ENCODE measurements at regions not wholly inside any gene's neighbourhood (a gene's known extent, or its start where the extent isn't known, plus 50 kb on each side); places are given as distances from the start of the nearest gene placed in this dataset.

DNA sequence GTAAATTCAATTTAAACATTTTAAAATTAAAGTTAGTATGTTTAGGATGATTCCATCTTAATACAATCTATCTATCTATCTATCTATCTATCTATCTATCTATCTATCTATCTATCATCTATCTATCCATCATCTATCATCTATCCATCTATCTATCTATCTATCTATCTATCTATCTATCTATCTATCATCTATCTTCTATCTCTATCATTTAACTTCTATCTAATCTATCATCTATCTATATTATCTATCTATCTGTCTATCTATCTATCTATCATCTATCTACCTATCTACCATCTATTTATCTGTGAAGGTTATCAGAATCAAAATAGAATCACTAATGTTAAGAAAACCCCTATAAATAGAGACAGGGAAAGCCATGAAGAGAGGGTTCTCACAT is 78.3 kb downstream of the RAMP3 start:
- DNase-seq = no peak

DNA sequence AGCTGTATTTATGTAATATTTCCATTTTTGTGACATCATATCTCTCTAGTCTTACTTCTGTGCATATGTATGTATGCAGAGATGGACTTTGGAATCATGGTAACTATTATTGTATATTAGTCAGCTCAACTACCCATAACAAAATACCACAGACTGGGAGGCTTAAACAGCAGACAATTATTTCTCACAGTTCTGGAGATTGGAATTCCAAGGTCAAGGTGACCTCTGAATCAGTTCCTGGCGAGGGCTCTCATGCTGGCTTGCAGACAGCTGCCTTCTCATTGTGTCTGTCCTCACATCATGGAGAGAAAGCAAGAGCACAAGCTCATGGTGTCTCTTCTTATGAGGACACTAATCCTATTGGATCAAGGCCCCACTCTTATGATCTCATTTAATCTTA is 79.1 kb downstream of the RAMP3 start:
- no peak for DNase-seq

DNA sequence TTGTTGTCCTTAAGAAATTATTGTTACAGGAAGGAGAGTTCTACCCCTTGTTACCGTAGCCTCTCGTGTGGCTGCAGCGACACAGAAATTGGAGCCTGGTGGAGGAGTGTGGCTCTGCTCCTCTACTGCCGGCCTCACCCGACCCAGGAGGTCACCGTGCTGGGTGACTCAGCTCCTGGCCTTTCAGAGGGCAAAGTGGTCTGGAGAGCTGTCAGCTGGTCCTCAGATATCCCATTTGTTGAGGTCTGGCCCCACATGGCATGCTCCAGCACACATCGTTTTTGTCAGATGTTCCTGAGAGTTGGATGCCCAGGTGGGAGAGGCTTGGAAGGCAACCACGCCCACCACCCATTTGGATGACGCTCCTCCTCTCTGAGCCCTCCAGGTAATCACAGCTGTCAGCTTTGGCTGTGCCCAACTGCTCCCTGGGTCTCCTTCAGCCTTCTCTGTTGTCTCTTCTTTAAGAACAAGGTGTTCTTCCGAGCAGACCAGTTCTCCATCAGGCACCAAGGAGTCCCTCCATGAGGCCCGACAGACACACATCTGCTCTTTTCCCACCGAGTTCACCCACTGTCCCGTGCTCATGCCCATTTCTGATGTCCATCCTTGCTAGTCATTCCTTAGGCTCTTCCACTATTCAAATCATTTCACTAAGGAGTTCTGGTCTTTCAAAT is 80.3 kb downstream of the RAMP3 start:
- DNase-seq = no peak

DNA sequence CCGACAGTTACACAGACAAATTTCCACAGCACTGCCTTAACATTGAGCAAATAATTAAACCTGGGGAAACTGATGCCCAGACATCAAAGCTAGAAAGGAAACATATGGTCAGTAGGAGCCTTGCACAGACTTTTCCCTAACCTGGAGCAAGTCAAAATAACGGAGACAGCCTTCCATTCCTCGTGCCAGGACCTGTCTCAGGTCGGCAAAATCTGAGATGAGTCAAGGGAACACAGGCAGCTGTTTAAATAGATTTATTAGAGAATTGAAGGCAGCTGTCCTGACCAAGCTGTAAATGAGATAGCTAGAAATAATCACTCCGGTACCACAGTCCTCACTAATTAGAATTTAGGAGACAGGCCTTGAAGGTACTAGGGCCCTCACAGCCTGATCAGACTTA is 81.2 kb downstream of the RAMP3 start:
- no peak for DNase-seq

DNA sequence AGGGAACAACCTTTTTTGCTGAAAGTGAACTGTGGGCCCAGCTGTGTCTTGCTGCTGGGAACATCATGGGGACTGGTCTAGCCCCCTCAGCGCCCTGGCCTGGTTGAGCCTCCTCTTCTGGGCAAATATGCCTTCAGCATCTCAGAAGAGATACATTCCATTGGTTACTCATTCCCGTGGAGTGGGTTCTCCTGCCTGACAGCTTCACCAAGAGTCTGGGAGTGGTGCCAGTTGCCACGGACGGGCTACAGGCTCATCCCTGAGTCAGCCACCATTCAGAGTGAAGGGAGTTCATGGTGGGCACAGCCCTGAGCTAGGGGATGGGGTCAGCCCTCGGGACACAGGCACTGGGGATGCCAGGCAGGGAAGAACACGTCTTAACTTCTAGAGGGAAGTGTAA is 81.9 kb downstream of the RAMP3 start:
- no peak for DNase-seq

DNA sequence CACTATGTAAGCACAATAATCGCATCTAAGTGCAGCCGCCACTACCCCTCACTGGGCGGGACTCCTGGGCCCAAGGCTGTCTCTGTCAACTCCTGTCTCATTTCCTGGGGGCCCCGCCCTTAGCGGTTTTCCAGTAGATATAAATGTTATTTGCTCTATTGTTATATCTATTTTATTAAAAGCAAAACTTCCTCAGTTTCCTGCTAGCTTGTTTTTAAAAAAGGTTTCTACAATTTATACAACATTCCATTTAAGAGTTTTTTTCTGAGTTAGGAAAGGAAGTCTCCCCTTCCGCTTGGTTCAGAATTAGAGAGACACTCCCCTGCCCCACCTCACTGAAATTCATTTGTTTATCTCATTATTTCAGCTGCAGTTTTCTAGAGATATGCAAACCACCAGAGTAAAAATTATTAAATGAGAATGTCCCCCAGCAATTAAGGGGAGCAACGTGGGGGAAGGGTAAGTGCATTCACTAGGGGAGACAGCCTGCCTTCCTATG is 82.7 kb downstream of the RAMP3 start:
- DNase-seq = no peak

DNA sequence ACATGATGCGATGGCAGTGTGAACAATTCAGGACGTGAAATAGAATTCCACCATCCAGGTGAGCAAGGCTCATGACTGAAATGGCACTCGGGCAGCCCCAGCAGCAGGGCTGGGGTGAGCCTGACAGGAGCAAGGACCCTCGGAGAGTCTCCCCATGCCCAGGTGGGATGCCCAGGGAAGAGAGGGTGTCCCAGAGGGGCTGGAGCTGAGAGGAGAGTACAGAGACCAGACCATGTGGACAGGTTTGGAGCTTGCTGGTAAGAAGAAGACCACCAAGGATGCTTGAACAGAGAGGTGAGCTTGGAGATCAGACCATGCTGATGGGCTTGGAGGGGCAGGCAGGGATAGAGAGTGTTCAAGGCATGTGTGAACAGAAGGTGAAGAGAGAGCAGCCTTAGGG is 83.3 kb downstream of the RAMP3 start:
- DNase-seq = no peak

DNA sequence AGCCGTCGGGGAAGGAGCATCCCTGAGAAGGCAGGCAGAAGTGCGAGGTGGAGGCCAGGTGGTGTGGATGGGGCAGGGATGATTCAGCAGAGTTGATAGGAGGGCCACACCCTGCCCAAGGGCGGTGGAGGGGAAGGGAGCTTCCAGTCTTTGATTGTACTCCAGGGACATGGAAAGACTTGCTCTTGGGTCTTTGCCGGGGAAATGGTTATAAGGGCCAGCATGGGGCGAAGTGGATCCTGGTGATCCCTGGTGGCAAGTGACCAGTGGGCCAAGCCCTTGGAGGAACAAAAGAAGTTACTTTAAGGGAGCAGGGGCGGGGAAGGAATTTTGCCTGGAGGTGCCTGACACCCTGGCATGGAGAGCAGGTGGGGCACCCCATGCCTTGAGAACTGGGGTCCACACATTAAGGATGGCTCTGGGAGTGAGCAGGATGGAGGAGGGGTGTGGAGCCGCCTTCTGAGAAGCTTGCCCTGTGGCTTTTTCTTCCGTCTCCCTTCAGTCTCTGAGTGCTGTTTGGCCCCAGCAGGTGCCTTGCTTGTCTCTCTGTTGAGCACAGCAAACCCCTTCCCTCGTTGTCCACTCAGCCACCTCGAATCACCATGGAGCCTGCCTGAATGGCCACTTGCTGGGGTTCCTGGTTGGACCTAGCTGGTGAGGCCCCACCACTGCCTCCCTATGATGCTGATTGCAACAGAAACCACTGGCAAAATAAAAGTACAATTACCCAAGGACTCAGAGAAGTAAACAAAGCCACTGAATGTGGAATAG is 83.9 kb downstream of the RAMP3 start:
- DNase-seq = no peak

DNA sequence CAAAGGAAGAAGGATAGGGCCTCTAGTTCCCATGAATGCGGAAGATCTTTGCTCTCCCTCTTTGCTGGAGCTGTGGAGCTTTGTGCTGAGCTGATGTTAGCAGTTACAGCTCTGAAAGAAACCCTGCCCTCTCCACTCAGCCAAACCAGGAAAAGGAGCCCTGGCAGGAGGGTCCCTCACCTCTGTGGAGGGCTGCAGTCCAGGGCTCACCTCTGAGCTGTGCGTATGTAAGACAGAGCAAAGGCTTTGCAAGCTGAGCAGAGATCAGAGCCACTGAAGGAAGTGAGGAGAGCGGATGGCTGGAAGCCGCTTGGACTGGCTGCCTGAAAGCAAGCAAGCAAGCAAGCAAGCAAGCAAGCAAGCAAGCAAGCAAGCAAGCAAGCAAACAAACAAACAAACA is 84.7 kb downstream of the RAMP3 start:
- DNase-seq = no peak

DNA sequence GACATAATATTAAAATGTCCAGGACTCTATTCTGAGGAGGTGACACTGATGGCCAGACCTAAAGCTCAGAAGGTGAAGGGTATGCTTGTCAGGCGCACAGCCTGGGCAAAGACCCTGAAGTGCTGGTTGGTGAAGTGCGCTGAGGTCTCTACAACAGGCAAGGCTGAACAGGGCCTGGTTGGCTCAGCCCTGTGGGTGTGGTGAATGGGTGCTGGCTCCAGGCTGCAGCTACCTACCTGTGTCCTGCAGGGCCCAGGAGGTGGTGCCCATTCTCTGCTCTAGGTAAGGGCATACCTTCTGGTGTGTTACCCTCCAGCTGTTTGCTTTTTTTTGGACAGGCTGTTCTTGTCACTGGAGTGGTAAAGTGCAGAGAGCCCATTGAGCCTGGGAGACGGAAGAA is 85.1 kb downstream of the RAMP3 start:
- peak; percentile 19 for DNase-seq

DNA sequence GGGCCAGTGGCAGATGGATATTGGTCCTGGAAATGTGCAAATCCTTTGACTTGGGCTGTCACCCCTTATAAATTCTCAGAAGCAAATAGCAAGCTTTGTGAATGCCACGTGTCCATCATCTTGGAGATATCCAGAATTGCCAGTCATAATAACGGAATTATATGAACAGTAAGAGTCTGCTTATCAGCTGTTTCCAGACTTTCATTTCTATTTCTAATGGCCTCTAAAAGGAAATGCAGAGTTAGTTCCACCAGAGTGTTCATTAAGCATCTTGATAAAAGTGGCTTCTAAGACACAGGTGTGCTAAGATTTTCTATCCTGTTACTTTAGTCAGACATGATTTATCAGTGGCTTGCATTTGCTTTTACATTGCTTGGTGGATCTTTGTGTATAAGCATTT is 87.4 kb downstream of the RAMP3 start:
- no peak for DNase-seq

DNA sequence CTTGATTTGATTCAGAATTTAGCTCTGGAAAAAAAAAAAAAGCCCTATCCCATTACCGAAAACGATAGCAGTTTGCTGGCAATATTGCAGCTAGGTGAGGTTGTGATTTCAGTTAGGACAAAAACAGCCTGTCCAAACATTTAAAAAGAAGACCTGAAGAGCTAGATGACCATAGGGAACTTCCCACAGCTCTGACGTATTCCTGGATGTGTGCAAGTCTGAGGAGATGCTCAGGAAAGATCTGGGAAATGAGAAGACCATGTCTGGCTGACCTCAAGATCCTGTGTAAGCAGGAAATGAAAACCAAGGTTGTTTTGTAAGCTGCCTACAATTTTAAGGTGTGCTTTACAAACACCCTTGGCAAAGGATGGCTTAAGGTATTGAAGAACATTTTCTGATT is 88.7 kb downstream of the RAMP3 start:
- no peak for DNase-seq

DNA sequence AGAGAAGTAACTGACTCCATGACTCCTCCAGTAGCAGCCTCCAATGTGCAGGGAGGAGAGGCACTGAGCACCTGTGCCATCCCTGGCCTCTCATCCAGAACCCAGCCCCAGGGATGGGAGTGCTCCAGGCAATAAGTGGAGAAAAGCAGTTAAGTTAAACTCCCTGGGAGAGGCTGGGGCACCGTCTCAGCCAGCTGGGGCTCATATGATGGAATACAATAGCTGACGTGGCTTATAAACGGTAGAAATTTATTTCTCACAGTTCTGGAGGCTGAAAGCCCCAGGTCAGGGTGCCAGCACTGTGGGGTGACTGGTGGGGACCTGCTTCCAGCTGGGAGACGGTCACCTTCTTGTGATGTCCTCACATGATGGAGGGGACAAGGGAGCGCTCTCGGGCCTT is 94.7 kb downstream of the RAMP3 start:
- no peak for DNase-seq

DNA sequence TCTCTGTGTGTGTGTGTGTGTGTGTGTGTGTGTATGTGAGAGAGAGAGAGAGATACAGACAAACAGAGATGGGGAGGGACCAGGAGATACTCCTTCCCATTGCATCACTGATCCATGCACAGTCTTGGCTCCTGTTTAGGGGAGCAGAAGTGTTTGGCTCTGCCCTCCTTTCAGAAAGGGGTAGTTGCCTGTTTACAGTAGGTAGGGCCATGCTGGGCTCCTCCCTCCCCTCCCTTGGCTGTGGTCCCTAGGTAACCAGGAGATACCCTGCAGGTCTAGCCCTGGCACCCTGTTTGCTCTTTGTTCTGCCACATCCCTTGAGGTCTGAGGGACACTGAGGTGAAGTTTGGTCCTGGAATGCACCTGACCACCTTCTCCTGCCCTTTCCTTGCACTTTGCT is 95.3 kb downstream of the RAMP3 start:
- no peak for DNase-seq

DNA sequence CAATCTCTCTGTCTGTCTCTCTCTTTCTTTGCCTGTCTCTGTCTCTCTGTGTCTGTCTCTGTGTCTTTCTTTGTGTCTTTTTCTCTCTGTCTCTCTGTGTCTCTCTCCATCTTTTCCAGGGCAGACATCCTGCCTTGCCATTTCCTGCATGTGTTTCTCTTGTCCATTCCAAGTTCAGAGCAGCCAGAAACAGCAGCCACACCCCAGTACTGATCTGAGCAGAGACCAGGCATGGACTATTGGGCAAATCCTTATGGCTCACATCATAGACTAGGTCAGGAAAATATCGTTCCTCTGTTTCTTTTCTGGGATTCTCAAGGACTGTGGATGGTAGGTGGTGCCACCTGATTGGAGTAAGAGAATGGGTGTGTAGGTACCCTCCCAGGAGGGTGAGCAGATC is 95.8 kb downstream of the RAMP3 start:
- no peak for DNase-seq

DNA sequence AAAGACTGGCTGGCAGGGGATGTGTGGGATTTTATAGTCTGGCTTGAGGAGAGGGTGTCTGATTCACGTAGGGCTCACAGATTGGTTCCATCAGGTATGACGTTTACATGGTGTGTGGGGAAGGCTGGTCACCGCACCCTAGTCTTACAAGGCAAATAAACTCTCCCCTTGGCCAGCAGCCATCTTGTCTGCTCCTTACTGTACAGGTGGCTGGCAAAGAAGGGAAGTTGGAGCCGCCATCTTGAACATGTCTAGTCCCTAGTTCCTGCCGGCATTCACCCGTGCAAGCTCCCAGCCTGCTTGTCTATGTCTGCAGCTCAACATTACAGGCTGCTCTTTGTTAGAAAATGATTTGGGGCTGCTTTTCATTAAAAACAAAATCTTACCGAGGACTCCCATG is 97.6 kb downstream of the RAMP3 start:
- no peak for DNase-seq

DNA sequence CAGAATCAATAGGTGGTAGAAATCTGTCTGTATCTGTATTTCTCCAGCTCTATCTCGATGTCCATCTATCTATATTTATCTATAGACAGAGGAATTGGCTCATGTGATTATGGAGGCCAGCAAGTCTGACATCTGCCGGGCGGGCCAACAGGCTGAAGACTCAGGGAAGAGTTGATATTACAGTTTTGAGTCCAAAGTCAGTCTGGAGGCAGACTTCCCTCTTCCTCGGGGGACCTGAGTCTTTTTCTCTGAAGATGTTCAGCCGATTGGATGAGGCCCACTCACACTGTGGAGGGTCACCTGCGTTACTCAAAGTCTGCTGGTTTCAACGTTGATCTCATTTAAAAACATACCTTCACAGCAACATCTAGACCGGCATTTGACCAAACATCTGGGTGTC is 98.7 kb downstream of the RAMP3 start:
- DNase-seq = no peak

DNA sequence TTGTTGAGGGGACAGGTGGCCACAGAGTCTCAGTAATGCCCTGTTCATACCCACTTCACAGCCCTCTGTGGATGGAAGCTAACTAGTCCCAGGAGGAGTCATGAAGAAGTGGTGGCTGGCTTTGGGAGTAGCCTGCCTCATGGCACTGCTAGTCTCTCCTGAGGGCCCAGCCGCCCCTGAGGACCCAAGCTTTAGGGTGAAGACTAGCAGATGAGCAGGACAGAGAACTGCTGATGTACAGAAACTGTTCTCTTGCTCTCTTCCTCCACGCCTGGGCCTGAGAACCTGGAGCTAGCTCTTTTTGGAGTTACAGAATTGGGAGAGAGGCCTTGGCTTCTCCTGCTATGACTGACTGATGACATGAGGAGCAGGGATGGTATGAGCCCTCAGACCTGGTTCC is 99.2 kb downstream of the RAMP3 start:
- no peak for DNase-seq

DNA sequence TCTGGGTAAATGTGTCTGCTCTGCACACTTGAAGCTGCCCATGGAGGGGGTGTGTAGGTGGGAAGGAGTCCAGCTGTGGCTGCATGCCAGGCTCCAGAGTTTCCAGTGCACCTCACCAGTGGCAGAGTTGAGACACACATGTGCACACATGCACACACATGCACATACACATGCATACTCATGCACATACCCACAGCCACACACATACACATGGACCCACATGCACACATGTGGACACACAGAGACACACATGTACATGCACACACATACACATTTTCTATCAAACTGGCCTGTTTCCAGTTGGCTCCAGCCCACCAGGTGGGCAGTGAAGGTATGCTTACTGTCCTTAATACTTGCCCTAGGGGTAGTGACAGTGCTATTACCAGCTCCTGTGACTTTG is 99.7 kb downstream of the RAMP3 start:
- DNase-seq = no peak

DNA sequence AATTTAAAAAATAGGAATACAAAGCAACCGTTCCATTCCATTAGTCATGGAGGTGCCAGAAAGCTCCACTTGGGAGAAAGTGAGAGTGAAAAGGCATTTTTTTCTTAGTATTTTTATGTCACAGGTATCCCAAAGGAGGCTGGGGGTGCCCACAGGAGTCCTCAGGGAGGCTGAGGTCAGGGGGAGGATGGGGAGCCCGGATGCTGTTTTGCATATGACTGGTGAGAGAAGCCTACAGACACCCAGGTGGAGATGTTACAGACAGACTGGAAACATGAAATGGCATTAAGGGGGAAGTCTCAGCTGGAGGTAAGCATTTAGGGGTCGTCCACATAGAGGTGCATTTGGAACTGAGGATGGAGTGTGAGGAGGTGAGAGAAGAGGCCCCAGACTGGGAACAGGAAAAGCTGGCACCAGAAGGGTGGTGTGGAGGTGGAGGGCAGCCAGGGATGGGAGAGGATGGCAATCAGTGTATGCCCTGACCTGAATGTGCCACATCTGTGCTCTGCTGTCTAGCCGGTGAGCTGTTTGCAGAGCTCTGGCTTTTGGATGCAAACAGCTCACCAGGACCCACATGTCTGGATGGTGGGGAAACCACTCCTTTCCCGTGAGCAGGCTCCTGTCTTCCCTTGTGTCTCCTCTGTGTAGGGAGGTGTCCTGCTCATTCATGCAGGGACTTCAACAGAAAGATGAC is 101.1 kb downstream of the RAMP3 start:
- DNase-seq = no peak

DNA sequence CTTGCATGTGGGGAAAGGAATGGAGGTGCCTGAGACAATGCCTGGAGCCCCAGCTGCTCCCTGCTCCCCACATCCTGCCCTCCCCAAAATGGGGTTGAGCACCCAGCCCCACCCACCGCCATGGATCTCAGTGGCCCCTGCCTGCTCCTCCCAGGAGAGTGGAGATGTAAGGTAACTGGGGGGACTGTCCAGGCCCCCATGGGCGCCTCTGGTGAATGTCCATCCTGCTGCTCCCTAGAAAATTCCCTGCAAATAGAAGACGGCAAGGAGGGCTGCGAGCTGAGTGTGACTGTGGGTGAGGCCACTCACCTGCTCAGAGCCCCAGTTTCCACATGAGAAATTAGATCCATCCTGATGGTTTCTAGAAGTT is 101.6 kb downstream of the RAMP3 start:
- no peak for DNase-seq

DNA sequence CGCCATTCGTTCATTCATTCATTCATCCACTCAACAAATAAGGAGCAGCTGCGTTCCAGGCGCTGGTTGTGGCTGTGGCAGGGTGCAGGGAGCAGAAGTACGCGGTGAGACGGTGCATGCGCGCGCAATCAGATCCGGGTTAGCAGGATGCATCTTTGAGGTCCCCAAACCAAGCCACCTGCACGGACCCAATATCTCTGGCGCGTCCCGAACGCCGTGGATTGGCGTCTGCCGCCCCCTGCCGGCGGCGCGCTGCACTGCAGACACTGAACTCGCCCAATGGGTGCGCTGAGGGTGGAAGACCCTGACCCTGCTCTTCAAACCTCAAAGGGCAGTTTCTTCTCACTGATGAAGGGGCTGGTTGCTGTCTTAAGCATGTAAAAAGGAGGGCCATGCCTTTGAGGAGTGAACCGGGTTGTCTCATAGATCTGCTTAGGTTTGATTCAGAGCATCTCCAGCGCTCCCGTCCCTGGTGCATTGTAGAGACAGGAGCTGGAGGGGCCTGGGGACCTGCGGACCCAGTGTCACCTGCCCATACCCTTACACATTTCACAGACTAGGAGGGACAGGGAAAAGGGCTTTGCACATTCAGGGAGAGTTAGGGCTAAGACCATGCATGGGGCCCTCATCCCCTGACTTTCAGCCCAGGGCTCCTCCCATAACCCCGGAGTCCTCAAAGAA is 102.5 kb downstream of the RAMP3 start:
- DNase-seq = no peak

DNA sequence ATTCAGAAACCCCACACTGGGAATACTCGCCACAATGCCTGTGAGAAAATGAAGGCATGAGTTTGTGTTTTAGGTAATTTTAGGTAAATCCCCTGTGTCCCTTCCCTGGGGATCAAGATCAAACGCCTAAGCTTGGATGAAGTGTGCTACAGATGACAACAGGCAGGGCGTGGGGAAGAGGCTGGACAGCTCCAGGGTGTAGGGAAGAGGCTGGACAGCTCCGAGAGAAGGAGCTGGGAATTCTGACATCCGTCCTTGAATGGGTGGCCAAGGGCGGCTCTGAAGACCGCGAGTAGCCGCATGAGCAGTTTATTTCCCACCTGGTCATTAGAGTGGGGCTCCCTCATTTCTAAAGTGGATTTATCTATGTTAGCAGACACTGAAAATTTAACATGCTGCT is 109.7 kb downstream of the RAMP3 start:
- no peak for DNase-seq

DNA sequence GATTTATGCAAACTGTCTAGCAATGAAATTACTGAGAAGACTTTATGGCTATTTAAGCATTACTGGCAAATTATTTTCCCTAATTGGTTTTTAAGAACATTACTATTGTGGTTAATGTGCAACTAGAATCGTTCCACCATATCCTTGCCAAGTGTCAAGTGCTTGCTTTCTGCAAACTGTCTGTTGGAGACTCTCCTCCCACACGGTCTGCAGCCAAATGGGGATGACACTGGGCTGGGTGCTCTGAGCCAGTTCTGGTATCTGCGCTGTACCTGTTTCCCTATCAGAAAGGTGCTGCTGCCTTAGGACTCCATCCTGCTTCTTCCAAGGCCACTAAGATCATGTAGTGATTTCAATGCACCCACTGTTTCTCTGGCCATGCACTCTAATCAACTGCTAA is 110.4 kb downstream of the RAMP3 start:
- no peak for DNase-seq
